PC-3 (cell line): ENCODE measurements at regions not wholly inside any gene's neighbourhood (a gene's known extent, or its start where the extent isn't known, plus 50 kb on each side); places are given as distances from the start of the nearest gene placed in this dataset.

Source experiments
- EZH2 ChIP-seq: fragments of 300-600 bp; sonication (generic); IDR thresholded peaks from one replicate; pipeline ENCODE4 v1.6.1; 2017; ENCODE audit warnings: antibody characterized with exemption, mild to moderate bottlenecking, low read length; ENCODE audit not compliant: unreplicated experiment
- EZH2phosphoT487 ChIP-seq: fragments of 300-600 bp; sonication (generic); IDR thresholded peaks from 2 replicates; pipeline ENCODE4 v1.6.1; 2018; ENCODE audit warnings: mild to moderate bottlenecking, antibody characterized with exemption, low read length, borderline replicate concordance
- TF ChIP-seq, protein P1 (sequence below): fragments of 300-600 bp; sonication (generic); conservative IDR thresholded peaks from 2 replicates; pipeline ENCODE4 v1.5.1; 2017; ENCODE audit warnings: antibody characterized with exemption, low read depth, mild to moderate bottlenecking, low read length

DNA sequence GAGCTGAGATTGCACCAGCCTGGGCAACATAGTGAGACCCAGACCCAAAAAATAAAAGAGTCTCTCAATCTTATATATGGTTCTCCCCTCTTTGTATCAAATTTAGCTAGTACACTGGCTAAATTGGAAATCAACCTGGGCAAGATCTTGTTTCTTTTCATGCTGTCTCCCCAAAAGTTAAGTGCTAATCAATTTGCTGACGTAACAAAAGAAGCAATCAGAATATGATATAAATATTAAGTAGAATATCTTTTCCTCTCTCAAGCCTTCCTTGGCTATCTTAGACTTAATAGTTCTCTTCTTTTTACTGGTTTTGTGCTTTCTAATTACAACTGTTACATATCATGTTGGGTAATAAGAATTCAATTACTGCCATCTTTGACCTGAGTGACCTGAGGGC lies 258.9 kb downstream of the KCNRG start:
- TF ChIP-seq, protein P1, sequence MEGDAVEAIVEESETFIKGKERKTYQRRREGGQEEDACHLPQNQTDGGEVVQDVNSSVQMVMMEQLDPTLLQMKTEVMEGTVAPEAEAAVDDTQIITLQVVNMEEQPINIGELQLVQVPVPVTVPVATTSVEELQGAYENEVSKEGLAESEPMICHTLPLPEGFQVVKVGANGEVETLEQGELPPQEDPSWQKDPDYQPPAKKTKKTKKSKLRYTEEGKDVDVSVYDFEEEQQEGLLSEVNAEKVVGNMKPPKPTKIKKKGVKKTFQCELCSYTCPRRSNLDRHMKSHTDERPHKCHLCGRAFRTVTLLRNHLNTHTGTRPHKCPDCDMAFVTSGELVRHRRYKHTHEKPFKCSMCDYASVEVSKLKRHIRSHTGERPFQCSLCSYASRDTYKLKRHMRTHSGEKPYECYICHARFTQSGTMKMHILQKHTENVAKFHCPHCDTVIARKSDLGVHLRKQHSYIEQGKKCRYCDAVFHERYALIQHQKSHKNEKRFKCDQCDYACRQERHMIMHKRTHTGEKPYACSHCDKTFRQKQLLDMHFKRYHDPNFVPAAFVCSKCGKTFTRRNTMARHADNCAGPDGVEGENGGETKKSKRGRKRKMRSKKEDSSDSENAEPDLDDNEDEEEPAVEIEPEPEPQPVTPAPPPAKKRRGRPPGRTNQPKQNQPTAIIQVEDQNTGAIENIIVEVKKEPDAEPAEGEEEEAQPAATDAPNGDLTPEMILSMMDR = no peak
- no peak for TF ChIP-seq EZH2phosphoT487
- no peak for TF ChIP-seq EZH2
